ENCODE measurements at regions not wholly inside any gene's neighbourhood (a gene's known extent, or its start where the extent isn't known, plus 50 kb on each side); places are given as distances from the start of the nearest gene placed in this dataset.
"Not testable (repeated sequence)": the region's sequence is repeated elsewhere in the genome, so short reads cannot be mapped to it uniquely, and the experiment has no call there.

DNA sequence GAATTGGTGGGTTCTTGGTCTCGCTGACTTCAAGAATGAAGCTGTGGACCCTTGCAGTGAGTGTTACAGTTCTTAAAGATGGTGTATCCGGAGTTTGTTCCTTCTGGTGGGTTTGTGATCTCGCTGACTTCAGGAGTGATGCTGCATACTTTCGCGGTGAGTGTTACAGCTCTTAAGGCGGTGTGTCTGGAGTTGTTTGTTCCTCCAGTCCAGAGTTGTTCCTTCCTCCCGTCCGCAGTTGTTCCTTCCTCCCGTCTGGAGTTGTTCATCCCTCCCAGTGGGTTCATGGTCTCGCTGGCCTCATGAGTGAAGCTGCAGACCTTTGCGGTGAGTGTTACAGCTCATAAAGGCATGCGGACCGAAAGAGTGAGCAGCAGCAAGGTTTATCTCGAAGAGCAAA, 159.6 kb upstream of the ADAMTSL1 start:
- Histone ChIP-seq H3K4me1 (ENCODE audit: insufficient read depth, low read length) (no peaks in the 10 kb centered on the region), H3K9me3 (ENCODE audit: control insufficient read depth, insufficient read depth, low read length) (no peaks in the 10 kb centered on the region; the same call in 1 of the 2 replicates), H3K36me3 (ENCODE audit: insufficient read depth, low read length) (no peaks in the 10 kb centered on the region), H3K9ac (ENCODE audit: low read depth, low read length) (no peak overlapping the region)

DNA sequence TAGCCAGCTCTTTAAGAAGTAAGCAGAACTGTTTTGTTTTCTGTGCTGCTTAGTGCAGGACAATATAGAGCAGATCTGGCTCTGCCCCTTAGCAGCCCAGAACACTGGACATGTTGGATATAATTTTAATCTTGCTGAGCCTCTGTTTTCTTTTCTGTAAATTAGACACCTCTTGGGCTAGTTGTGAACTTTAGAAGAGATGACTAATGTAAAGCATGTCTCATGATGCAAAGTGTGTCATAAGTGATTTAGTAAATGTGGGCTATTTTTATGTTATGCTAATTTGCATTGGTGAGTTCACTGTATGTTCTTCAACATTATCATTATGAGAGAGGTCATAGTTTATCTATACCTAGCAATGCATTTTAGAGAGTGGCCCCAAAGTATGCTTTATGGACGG, 156.1 kb upstream of the ADAMTSL1 start:
- no peaks in the 10 kb centered on the region; the same call in 1 of the 2 replicates for H3K9me3 ChIP-seq (ENCODE audit: control insufficient read depth, insufficient read depth, low read length)
- no peaks in the 10 kb centered on the region for H3K4me1 ChIP-seq (ENCODE audit: insufficient read depth, low read length)
- H3K9ac ChIP-seq (ENCODE audit: low read depth, low read length): no peak overlapping the region
- no peaks in the 10 kb centered on the region for H3K36me3 ChIP-seq (ENCODE audit: insufficient read depth, low read length)

DNA sequence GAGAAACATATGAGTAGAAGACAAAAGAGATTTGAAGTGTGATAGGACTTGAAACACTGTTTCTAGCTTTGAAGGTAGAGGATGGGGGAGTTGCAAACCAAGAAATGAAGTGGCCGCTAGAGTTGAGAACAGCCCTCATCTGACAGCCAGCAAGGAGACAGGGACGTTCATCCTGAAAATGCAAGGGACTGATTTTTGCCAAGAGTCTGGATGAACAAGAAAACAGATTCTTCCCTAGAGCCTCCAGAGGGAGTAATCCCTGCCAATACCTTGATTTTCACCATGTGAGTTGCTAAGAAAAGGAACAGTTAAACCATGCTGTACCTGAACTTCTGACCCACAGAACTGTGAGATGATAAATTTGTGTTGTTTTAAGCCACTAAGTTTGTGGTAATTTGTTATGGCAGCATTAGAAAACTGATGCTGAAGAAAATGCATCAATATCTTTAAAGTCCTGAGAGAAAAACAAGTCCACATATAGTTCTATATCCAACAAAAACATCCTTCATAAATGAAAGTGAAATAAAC, 154.0 kb upstream of the ADAMTSL1 start:
- H3K36me3 ChIP-seq (ENCODE audit: insufficient read depth, low read length): no peaks in the 10 kb centered on the region
- H3K4me1 ChIP-seq (ENCODE audit: insufficient read depth, low read length): no peaks in the 10 kb centered on the region
- H3K9ac ChIP-seq (ENCODE audit: low read depth, low read length): no peak overlapping the region
- no peaks in the 10 kb centered on the region; the same call in 1 of the 2 replicates for H3K9me3 ChIP-seq (ENCODE audit: control insufficient read depth, insufficient read depth, low read length)

DNA sequence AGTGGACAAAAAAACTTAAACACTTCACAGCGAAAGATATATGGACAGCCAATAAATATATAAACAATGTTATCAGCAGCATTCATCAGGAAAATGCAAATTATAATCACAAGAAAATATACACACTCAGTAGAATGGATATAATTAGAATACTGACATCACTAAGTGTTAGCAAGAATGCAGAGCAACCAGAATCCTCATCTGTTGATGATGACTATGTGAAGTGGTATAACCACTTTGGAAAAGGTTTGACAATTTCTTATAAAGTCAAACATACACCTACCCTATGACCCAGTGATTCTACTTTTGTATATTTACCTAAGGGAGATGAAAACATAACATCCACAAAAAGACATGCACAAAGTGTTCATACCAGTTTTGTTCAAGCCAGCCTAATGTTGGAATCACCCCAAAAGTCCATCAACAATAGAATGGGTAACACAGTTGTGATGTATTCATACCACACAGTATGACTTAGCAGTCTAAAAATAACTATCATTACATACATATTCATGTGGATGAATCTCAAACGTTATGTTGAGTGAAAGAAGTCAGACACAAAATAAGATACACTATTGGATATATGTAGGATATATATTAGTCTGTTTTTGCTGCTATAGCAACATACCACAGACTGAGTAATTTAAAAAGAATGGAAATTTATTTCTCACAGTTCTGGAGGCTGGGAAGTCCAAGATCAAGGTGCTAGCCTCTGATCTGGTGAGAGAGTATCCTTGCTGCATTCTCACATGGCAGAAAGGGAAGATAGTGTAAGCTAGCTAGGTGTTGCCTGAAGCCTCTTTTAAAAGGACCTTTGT, 148.8 kb upstream of the ADAMTSL1 start:
- Histone ChIP-seq H3K9ac (ENCODE audit: low read depth, low read length) (no peak overlapping the region), H3K4me1 (ENCODE audit: insufficient read depth, low read length) (no peaks in the 10 kb centered on the region), H3K9me3 (ENCODE audit: control insufficient read depth, insufficient read depth, low read length) (no peaks in the 10 kb centered on the region)

DNA sequence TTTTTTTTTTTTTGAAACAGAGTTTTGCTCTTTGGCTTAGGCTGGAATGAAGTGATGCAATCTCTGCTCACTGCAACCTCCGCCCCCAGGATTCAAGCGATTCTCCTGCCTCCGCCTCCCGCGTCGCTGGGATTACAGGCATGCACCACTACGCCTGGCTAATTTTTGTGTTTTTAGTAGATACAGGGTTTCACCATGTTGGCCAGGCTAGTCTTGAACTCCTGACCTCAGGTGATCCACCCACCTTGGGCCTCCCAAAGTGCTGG, 148.3 kb upstream of the ADAMTSL1 start:
- not testable (repeated sequence) for H3K36me3 ChIP-seq (ENCODE audit: insufficient read depth, low read length); H3K4me1 ChIP-seq (ENCODE audit: insufficient read depth, low read length); H3K9ac ChIP-seq (ENCODE audit: low read depth, low read length); H3K9me3 ChIP-seq (ENCODE audit: control insufficient read depth, insufficient read depth, low read length)

More for the DNA sequence above, 148.8 kb upstream of the ADAMTSL1 start:
- H3K36me3 ChIP-seq (ENCODE audit: insufficient read depth, low read length): no peaks in the 10 kb centered on the region

DNA sequence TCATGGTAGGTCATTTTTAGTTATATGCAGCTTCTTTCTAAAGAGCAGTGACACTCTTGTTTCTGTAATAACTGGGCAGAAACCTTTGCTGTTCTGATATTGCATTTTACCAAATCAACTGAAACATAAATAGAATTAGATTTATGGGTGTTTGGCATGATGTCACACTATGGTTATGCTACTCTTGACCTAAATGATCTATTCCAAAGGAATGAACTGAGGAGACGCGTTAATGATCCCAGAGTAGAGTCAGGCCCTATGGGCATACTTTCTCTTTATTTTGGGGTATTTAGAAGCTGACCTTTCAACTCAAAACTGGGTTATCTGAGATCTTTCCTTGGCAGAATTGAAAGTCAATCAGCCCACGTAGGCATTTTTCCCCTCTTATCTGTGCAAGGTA, 146.8 kb upstream of the ADAMTSL1 start:
- Histone ChIP-seq H3K9ac (ENCODE audit: low read depth, low read length) (no peak overlapping the region), H3K4me1 (ENCODE audit: insufficient read depth, low read length) (peaks cover 5% of the 10 kb centered on the region; the same call in 1 of the 2 replicates), H3K9me3 (ENCODE audit: control insufficient read depth, insufficient read depth, low read length) (no peaks in the 10 kb centered on the region), H3K36me3 (ENCODE audit: insufficient read depth, low read length) (no peaks in the 10 kb centered on the region)

DNA sequence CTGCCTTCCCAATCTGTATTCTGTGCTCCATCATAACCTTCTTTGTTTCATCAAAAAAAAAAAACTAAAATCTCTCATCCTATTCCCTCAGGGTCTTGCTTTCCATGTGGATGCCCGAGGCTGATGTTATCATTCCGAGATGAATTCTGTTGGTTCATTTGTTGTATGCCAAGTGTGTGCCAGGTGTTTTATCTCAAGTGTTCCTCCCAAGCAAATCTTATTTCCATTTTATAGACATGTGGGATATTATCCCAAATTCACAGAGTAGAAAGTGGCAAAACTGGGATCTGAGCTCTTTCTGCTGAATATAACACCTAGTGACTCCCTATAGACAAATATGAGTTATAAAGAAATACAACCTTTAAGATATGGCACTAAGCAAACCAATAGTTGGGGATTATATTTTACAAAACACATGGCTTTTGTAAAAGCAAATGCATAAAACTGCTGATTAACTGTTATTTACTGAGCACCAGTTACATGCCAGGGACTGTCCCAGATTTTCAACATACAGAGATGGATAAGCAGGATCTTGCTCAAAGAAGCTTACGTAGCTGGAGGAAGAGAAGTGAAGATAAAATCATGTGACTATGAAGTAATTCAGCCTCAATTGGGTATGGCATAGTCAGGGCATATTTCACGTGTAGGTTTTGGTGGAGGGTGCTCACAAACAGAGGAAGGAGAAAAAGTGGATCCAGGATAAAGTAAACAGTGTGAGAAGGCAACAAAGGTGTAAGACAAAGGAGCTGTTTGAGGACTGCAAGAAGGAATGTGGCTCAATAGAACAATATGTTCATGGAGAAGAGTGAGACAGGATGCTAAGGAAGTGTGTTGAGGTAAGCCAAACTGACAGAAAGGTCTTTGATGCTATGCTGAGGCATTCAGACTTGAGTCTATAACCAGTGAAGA, 143.3 kb upstream of the ADAMTSL1 start:
- Histone ChIP-seq H3K4me1 (ENCODE audit: insufficient read depth, low read length) (peaks cover 5% of the 10 kb centered on the region; the same call in 1 of the 2 replicates), H3K9ac (ENCODE audit: low read depth, low read length) (no peak overlapping the region), H3K9me3 (ENCODE audit: control insufficient read depth, insufficient read depth, low read length) (no peaks in the 10 kb centered on the region), H3K36me3 (ENCODE audit: insufficient read depth, low read length) (no peaks in the 10 kb centered on the region)

DNA sequence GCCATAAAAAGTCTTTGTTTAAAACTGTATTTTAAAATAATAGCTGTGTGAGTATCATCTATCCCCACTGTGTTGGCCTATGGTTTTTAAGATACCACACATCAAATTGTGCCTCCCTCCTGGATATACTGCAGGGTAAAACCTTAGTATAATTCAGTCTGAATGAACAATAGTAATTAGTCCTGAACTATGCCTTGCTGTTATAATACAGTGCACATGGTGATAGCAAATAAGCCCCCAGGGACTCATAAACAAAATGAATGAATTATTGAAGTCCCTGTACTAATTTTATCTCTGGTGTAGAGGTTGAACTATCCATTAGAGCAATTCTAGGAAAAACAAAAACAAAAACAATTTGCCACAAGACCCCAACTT, 142.7 kb upstream of the ADAMTSL1 start:
- peaks cover 5% of the 10 kb centered on the region; the same call in 1 of the 2 replicates for H3K4me1 ChIP-seq (ENCODE audit: insufficient read depth, low read length)
- H3K9ac ChIP-seq (ENCODE audit: low read depth, low read length): no peak overlapping the region
- H3K36me3 ChIP-seq (ENCODE audit: insufficient read depth, low read length): no peaks in the 10 kb centered on the region
- no peaks in the 10 kb centered on the region for H3K9me3 ChIP-seq (ENCODE audit: control insufficient read depth, insufficient read depth, low read length)

DNA sequence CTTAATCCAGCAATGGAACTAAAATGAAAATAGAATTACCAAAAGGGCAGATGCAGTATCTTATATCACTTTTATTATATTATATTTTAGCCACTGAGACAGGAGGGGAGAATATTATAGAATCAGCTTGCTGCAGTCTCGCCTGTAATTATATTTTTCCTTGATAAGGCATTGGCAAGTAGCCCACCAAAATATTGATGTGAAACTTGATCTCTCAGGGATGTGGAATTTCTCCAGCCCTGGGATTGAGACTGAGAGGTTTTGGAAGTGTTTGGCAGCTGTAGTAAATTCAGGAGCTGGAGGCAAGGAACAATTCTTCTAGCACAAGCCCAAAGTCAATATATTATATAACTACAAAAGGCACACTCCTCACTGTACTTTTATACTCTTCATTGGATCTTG, 142.1 kb upstream of the ADAMTSL1 start:
- Histone ChIP-seq H3K9ac (ENCODE audit: low read depth, low read length) (no peak overlapping the region), H3K9me3 (ENCODE audit: control insufficient read depth, insufficient read depth, low read length) (no peaks in the 10 kb centered on the region), H3K36me3 (ENCODE audit: insufficient read depth, low read length) (no peaks in the 10 kb centered on the region), H3K4me1 (ENCODE audit: insufficient read depth, low read length) (peaks cover 5% of the 10 kb centered on the region; the same call in 1 of the 2 replicates)

DNA sequence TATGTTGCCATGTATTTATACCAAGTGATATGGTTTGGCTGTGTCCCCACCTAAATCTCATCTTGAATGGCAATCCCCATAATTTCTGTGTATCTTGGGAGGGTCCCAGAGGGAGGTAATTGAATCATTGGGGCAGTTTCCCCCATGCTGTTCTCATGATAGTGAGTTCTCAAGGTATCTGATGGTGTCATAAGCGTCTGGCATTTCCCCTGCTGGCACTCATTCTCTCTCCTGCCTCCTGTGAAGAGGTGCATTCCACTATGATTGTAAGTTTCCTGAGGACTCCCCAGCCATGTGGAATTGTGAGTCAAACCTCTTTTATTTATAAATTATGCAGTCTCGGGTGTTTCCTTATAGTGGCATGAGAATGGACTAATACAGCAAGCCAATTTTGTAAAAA, 140.8 kb upstream of the ADAMTSL1 start:
- H3K9ac ChIP-seq (ENCODE audit: low read depth, low read length): no peak overlapping the region
- peaks cover 5% of the 10 kb centered on the region; the same call in 1 of the 2 replicates for H3K4me1 ChIP-seq (ENCODE audit: insufficient read depth, low read length)
- H3K36me3 ChIP-seq (ENCODE audit: insufficient read depth, low read length): no peaks in the 10 kb centered on the region
- H3K9me3 ChIP-seq (ENCODE audit: control insufficient read depth, insufficient read depth, low read length): no peaks in the 10 kb centered on the region

DNA sequence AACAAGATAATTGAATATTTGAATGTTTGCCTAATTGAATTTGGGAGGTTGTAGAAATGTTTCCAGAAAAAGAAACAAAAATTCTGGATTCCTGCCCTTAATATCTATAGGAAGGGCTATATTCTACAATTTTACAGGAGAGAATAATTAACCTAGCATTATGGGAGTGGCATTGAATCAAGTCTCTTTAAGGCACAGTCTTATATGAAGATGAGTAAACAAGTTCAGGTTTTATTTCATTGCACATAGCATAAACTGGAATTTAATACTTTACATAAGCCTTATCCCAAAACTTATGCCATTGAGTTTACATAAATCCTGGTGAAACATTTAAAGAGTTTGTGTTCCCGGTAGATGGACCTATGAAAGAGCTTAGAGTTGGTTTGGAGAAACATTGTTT, 138.1 kb upstream of the ADAMTSL1 start:
- Histone ChIP-seq H3K4me1 (ENCODE audit: insufficient read depth, low read length) (peaks cover 5% of the 10 kb centered on the region; the same call in 1 of the 2 replicates), H3K9me3 (ENCODE audit: control insufficient read depth, insufficient read depth, low read length) (no peaks in the 10 kb centered on the region), H3K9ac (ENCODE audit: low read depth, low read length) (no peak overlapping the region), H3K36me3 (ENCODE audit: insufficient read depth, low read length) (no peaks in the 10 kb centered on the region)

DNA sequence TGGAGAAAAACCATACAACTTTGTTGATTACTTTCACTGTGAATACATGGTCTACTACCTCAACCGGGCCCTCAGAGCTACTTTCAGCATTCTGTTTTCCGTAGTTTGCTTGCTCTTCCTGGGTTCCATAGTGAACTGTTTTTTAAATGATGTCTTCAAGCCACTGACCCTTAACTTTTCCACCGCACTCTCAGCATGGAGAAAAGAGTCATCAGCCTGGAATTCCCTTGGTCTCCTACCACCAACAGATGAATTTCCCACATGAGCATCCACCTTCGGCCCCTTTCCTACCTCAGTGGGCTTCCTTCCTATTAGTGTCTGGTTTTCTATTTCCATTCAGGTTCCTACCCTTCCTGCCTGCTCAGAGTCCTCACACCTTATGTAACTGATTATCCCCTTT, 135.9 kb upstream of the ADAMTSL1 start:
- no peaks in the 10 kb centered on the region for H3K36me3 ChIP-seq (ENCODE audit: insufficient read depth, low read length)
- no peak overlapping the region for H3K9ac ChIP-seq (ENCODE audit: low read depth, low read length)
- no peaks in the 10 kb centered on the region for H3K9me3 ChIP-seq (ENCODE audit: control insufficient read depth, insufficient read depth, low read length)
- H3K4me1 ChIP-seq (ENCODE audit: insufficient read depth, low read length): no peaks in the 10 kb centered on the region; the same call in 1 of the 2 replicates

DNA sequence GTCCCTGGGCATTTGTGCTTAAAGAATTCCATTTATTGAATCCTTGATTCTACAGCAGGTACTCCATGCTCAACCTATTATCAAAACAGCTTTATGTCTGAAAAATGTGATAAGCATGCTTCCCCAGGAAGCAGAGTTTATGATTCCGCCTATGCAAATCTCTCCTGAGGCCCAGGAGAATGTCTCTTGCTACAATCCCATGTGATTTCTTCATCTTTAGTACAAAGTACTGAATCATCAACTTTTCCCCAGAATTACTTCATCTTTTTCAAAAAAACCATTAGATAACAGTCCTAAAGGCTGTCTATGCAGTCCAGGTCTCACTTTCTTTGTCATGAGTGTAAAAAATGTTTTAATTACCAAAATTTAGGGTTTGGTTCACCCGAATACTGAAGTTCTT, 130.2 kb upstream of the ADAMTSL1 start:
- Histone ChIP-seq H3K36me3 (ENCODE audit: insufficient read depth, low read length) (no peaks in the 10 kb centered on the region), H3K9ac (ENCODE audit: low read depth, low read length) (no peak overlapping the region)

DNA sequence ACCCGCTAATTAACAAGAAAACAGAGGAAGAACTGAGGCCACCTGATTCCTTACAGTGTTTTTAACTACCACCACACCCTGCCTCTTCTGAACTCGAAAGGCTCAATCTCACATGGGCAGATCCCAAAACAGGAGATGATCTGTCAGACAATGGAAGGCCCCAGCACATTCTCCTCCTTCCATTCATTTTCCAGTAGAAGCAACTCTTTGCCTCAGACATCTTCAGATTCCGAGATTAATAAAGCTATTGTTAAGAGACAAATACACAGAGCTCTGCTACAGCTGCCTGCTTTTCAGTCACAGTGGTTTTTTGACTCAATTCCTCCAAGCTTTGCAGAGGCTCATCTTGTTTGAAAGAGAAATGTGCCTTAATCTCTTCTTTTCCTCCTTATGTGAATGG, 127.2 kb upstream of the ADAMTSL1 start:
- no peaks in the 10 kb centered on the region for H3K4me1 ChIP-seq (ENCODE audit: insufficient read depth, low read length)
- no peaks in the 10 kb centered on the region for H3K36me3 ChIP-seq (ENCODE audit: insufficient read depth, low read length)

More for the DNA sequence above, 130.2 kb upstream of the ADAMTSL1 start:
- H3K4me1 ChIP-seq (ENCODE audit: insufficient read depth, low read length): no peaks in the 10 kb centered on the region
- H3K9me3 ChIP-seq (ENCODE audit: control insufficient read depth, insufficient read depth, low read length): no peaks in the 10 kb centered on the region

More for the DNA sequence above, 127.2 kb upstream of the ADAMTSL1 start:
- no peak overlapping the region for H3K9ac ChIP-seq (ENCODE audit: low read depth, low read length)
- H3K9me3 ChIP-seq (ENCODE audit: control insufficient read depth, insufficient read depth, low read length): no peaks in the 10 kb centered on the region

All from ES-I3 (cell line).